ENCODE measurements at regions not wholly inside any gene's neighbourhood (a gene's known extent, or its start where the extent isn't known, plus 50 kb on each side); places are given as distances from the start of the nearest gene placed in this dataset.

DNA sequence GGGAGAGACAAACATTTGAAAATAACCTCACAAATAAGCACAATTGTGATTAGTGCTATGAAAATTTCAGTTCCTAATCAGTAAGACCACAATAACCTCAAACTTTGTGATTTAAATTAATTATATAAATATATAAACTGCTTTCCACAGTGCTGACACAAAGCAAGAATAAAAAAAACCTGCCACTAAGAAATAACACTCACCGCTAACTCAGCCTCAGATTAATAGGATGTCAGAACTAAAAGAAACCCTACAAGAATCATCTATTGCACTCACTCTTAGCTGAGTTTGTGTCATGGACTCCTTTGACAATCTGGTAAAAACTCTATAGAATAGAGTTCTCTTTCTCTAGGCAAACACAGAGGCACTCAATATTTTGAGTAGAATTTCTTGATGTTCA, 68.4 kb downstream of the SLC41A2 start:
- TF ChIP-seq POLR2A (IDR thresholded peaks at IDR 0.05; ENCODE audit: low read length) = no peak
- no peak for TF ChIP-seq GATA1 (IDR thresholded peaks at IDR 0.05; ENCODE audit: low read depth, low read length)

Data from erythroblast (primary cell).